IMR-90 (cell line): ENCODE measurements at regions not wholly inside any gene's neighbourhood (a gene's known extent, or its start where the extent isn't known, plus 50 kb on each side); places are given as distances from the start of the nearest gene placed in this dataset.

Experiments
- ATAC-seq: fragments of 200-7000 bp; cut with Tn5 transposase; 2 replicates; pipeline ENCODE4 v1.9.1; 2020; ENCODE audit warnings: low read depth, mild to moderate bottlenecking, moderate library complexity
- BruUV-seq: library from RNA; stranded (reverse); fragments of 400-500 nt; replicated peaks from 2 replicates; lab custom pipeline; 2021; lab: Mats Ljungman, UMichigan
- CTCF ChIA-PET: fragments of 300-600 bp; formaldehyde crosslinking; extraction: SDS; loops from one replicate; lab custom pipeline; 2021; ENCODE audit warnings: antibody characterized with exemption; lab: Yijun Ruan, JAX
- POLR2A ChIA-PET: fragments of 300-600 bp; sonication (Branson Sonifier 250); formaldehyde crosslinking; loops from one replicate; lab custom pipeline; 2022; ENCODE audit warnings: antibody characterized with exemption; ENCODE audit not compliant: unreplicated experiment; lab: Charles Lee
- DNase-seq: peaks from one replicate; pipeline ENCODE4 v3.0.0; 2013
- H2AFZ ChIP-seq: replicated peaks from 2 replicates; pipeline ENCODE3; 2013; ENCODE audit warnings: low read length, mild to moderate bottlenecking; ENCODE audit not compliant: poor library complexity
- H2AK5ac ChIP-seq: 2 replicates; pipeline ENCODE4 v1.6.1; 2013; ENCODE audit warnings: low read depth, low read length, inconsistent platforms
- H2AK9ac ChIP-seq: replicated peaks from 2 replicates; pipeline ENCODE3; 2013; ENCODE audit warnings: mild to moderate bottlenecking, low read depth, low read length, moderate library complexity; ENCODE audit not compliant: poor library complexity
- H2BK120ac ChIP-seq: 2 replicates; pipeline ENCODE4 v1.6.1; 2013; ENCODE audit warnings: low read depth, low read length, inconsistent platforms
- H2BK15ac ChIP-seq: 3 replicates; pipeline ENCODE4 v1.6.1; 2013; ENCODE audit warnings: low read depth, low read length, inconsistent platforms
- H2BK20ac ChIP-seq: 2 replicates; pipeline ENCODE4 v1.6.1; 2013; ENCODE audit warnings: low read depth, mild to moderate bottlenecking, inconsistent platforms, low read length, moderate library complexity
- H2BK5ac ChIP-seq: 2 replicates; pipeline ENCODE4 v1.6.1; 2013; ENCODE audit warnings: mild to moderate bottlenecking, low read depth, low read length, inconsistent platforms; ENCODE audit not compliant: poor library complexity, severe bottlenecking
- H3K14ac ChIP-seq: replicated peaks from 2 replicates; pipeline ENCODE4 v1.6.1; 2013; ENCODE audit warnings: low read depth, low read length, inconsistent platforms
- H3K18ac ChIP-seq: 2 replicates; pipeline ENCODE4 v1.6.1; 2013; ENCODE audit warnings: low read depth, low read length, control low read depth
- H3K23ac ChIP-seq: 2 replicates; pipeline ENCODE4 v1.6.1; 2013; ENCODE audit warnings: low read depth, low read length, inconsistent platforms
- H3K27ac ChIP-seq: 2 replicates; pipeline ENCODE4 v1.5.1; 2013; ENCODE audit warnings: mild to moderate bottlenecking, control low read depth, low read length; ENCODE audit not compliant: insufficient read depth
- H3K27me3 ChIP-seq: 2 replicates; pipeline ENCODE4 v1.6.1; 2013; ENCODE audit warnings: low read length; ENCODE audit not compliant: control insufficient read depth, insufficient read depth
- H3K36me3 ChIP-seq: 2 replicates; pipeline ENCODE4 v1.6.1; 2013; ENCODE audit warnings: low read length, mixed read lengths; ENCODE audit not compliant: control insufficient read depth, insufficient read depth
- H3K4ac ChIP-seq: 2 replicates; pipeline ENCODE4 v1.6.1; 2013; ENCODE audit warnings: low read depth, low read length, inconsistent platforms
- H3K4me1 ChIP-seq: 2 replicates; pipeline ENCODE4 v1.6.1; 2013; ENCODE audit warnings: low read length, mixed read lengths; ENCODE audit not compliant: control insufficient read depth, insufficient read depth
- H3K4me2 ChIP-seq: 2 replicates; pipeline ENCODE4 v1.6.1; 2013; ENCODE audit warnings: low read depth, mild to moderate bottlenecking, control low read depth, low read length, moderate library complexity
- H3K4me3 ChIP-seq: 2 replicates; pipeline ENCODE4 v1.5.1; 2013; ENCODE audit warnings: low read depth, mild to moderate bottlenecking, control low read depth, low read length, moderate library complexity; ENCODE audit not compliant: insufficient read depth
- H3K56ac ChIP-seq: 2 replicates; pipeline ENCODE4 v1.6.1; 2013; ENCODE audit warnings: low read length, inconsistent platforms; ENCODE audit not compliant: insufficient read depth; ENCODE audit errors: extremely low read depth
- H3K79me1 ChIP-seq, 2 experiments: 2 replicates each; pipeline ENCODE4 v1.6.1; 2013; ENCODE audit warnings: low read length in 2 of 2, inconsistent platforms in 1 of 2, low read depth in 1 of 2
- H3K9ac ChIP-seq: 2 replicates; pipeline ENCODE4 v1.6.1; 2013; ENCODE audit warnings: low read depth, low read length, control low read depth
- H3K9me1 ChIP-seq: 2 replicates; pipeline ENCODE4 v1.6.1; 2013; ENCODE audit warnings: low read length, inconsistent platforms; ENCODE audit not compliant: insufficient read depth
- H3K9me3 ChIP-seq: 2 replicates; pipeline ENCODE4 v1.6.1; 2013; ENCODE audit warnings: low read length; ENCODE audit not compliant: control insufficient read depth, insufficient read depth
- H4K20me1 ChIP-seq: 2 replicates; pipeline ENCODE4 v1.6.1; 2013; ENCODE audit warnings: low read length, inconsistent platforms; ENCODE audit not compliant: insufficient read depth
- H4K5ac ChIP-seq: 2 replicates; pipeline ENCODE4 v1.6.1; 2013; ENCODE audit warnings: mild to moderate bottlenecking, low read depth, low read length, control low read depth
- H4K8ac ChIP-seq, 2 experiments: 2 replicates each; pipeline ENCODE4 v1.6.1; 2013; ENCODE audit warnings: low read depth in 2 of 2, low read length in 2 of 2, control low read depth in 1 of 2, inconsistent platforms in 1 of 2
- H4K91ac ChIP-seq: 2 replicates; pipeline ENCODE4 v1.6.1; 2013; ENCODE audit warnings: low read depth, low read length, inconsistent platforms; ENCODE audit not compliant: insufficient read depth
- CTCF ChIP-seq: conservative IDR thresholded peaks from 2 replicates; pipeline ENCODE4 v1.5.1; 2012; ENCODE audit warnings: mild to moderate bottlenecking, low read depth, low read length, improper control_type of control experiment
- MXI1 ChIP-seq: IDR thresholded peaks from 2 replicates; pipeline ENCODE4 v1.6.1; 2012; ENCODE audit warnings: low read depth, mild to moderate bottlenecking, low read length, moderate library complexity, borderline replicate concordance
- NFE2L2 ChIP-seq: fragments of 150-350 bp; IDR thresholded peaks from 2 replicates; pipeline ENCODE4 v1.6.1; 2016; ENCODE audit warnings: low read depth, mild to moderate bottlenecking, low read length
- WGBS, 2 experiments: methylation state at CpG; one replicate each; pipeline versions ENCODE4 v1.1.5 to v1.1.7; 2013; ENCODE audit warnings: missing lambda C conversion rate in 2 of 2; ENCODE audit not compliant: insufficient read length in 1 of 2; ENCODE audit errors: extremely low coverage in 2 of 2; 5-methylcytosine and 5-hydroxymethylcytosine counted together
- dilution Hi-C: fragments of 300-500 bp; cut with HindIII; formaldehyde crosslinking; loops from one replicate; pipeline ENCODE4 v1.14.3; 2018; ENCODE audit warnings: low sequenced_read_pairs; ENCODE audit not compliant: unreplicated experiment
- in situ Hi-C: fragments of 300-500 bp; cut with MboI; formaldehyde crosslinking; loops from 3 replicates; pipeline ENCODE4 v1.14.3; 2019; ENCODE audit warnings: low sequenced_read_pairs, inconsistent platforms, mixed read lengths
- intact Hi-C: fragments of 100-400 bp; cut with micrococcal nuclease; formaldehyde crosslinking; loops from 2 replicates; pipeline ENCODE4 v1.10.0; 2022

- ATAC-seq = no peak
- no peak overlapping the region for H4K8ac ChIP-seq
- H4K91ac ChIP-seq = no peak overlapping the region
- no peak overlapping the region for H4K5ac ChIP-seq
- H3K56ac ChIP-seq = no peak overlapping the region
- intact Hi-C loops = loop anchor here (10.0 kb wide), 1 partner anchor 1092 kb away; no protein-coding TSS in a partner anchor
- POLR2A ChIA-PET = no interaction called here
- no peaks in the 10 kb centered on the region for H3K36me3 ChIP-seq
- H2BK120ac ChIP-seq = no peak overlapping the region
- WGBS, 2 experiments = no CpG with 5 or more reads among the region's 1 CpG
- H3K27ac ChIP-seq = no peak overlapping the region
- no peaks in the 10 kb centered on the region for H3K9me3 ChIP-seq
- H2BK15ac ChIP-seq = no peak overlapping the region
- in situ Hi-C loops = no loop called here
- DNase-seq = no peak
- dilution Hi-C loops = no loop called here
- no peak overlapping the region for H3K4me2 ChIP-seq
- H2BK5ac ChIP-seq = no peak overlapping the region
- H3K4me1 ChIP-seq = no peaks in the 10 kb centered on the region
- H3K9me1 ChIP-seq = no peaks in the 10 kb centered on the region
- no TSS peak for BruUV-seq
- no peak overlapping the region for H3K9ac ChIP-seq
- no peak overlapping the region for H3K4ac ChIP-seq
- no peaks in the 10 kb centered on the region for H3K79me1 ChIP-seq
- no peak overlapping the region for H3K23ac ChIP-seq
- no peaks in the 10 kb centered on the region for H3K27me3 ChIP-seq
- H2BK20ac ChIP-seq = no peak overlapping the region
- H2AK9ac ChIP-seq = no peak overlapping the region
- TF ChIP-seq MXI1 = no peak
- no peak for TF ChIP-seq CTCF
- TF ChIP-seq NFE2L2 = no peak
- CTCF ChIA-PET = no interaction called here
- H3K4me3 ChIP-seq = no peak overlapping the region
- no peak overlapping the region for H3K14ac ChIP-seq
- H2AK5ac ChIP-seq = no peak overlapping the region
- H3K18ac ChIP-seq = no peak overlapping the region
- H2AFZ ChIP-seq = no peak overlapping the region
- no peaks in the 10 kb centered on the region for H4K20me1 ChIP-seq
Observed at GRCh38 chr2:129847043-129847442, 132.4 kb upstream of the RAB6C start.
